ENCODE measurements at regions not wholly inside any gene's neighbourhood (a gene's known extent, or its start where the extent isn't known, plus 50 kb on each side); places are given as distances from the start of the nearest gene placed in this dataset.

GRCh38 chr5:143682929-143683386 lies 129.0 kb upstream of the HMHB1 start:
- Mint-ChIP-seq H3K4me1 (ENCODE audit: low read depth) (peaks cover 15% of the 10 kb centered on the region), H3K27ac (no peak overlapping the region), H3K4me3 (no peak overlapping the region), H3K9me3 (no peaks in the 10 kb centered on the region), H3K36me3 (ENCODE audit: low read depth) (no peaks in the 10 kb centered on the region), H3K27me3 (ENCODE audit: insufficient read depth) (no peaks in the 10 kb centered on the region)
- TF ChIP-seq CTCF (IDR thresholded peaks at IDR 0.05), result no peak
- DNase-seq, result no peak

- H3K27ac Mint-ChIP-seq, result no peak overlapping the region
- no peak for DNase-seq
- no peak for TF ChIP-seq CTCF (IDR thresholded peaks at IDR 0.05)
- H3K27me3 Mint-ChIP-seq (ENCODE audit: insufficient read depth), result no peaks in the 10 kb centered on the region
- peaks cover 15% of the 10 kb centered on the region for H3K4me1 Mint-ChIP-seq (ENCODE audit: low read depth)
- H3K9me3 Mint-ChIP-seq, result no peaks in the 10 kb centered on the region
- no peaks in the 10 kb centered on the region for H3K36me3 Mint-ChIP-seq (ENCODE audit: low read depth)
- H3K4me3 Mint-ChIP-seq, result no peak overlapping the region
These were observed 129.6 kb upstream of the HMHB1 start for GRCh38 chr5:143682246-143682905.

GRCh38 chr5:143680672-143681259 lies 131.2 kb upstream of the HMHB1 start:
- Mint-ChIP-seq H3K4me3 (no peak overlapping the region), H3K36me3 (ENCODE audit: low read depth) (no peaks in the 10 kb centered on the region), H3K9me3 (no peaks in the 10 kb centered on the region), H3K4me1 (ENCODE audit: low read depth) (peaks cover 15% of the 10 kb centered on the region), H3K27me3 (ENCODE audit: insufficient read depth) (no peaks in the 10 kb centered on the region), H3K27ac (no peak overlapping the region)
- no peak for TF ChIP-seq CTCF (IDR thresholded peaks at IDR 0.05)
- DNase-seq, result no peak

- no peaks in the 10 kb centered on the region for H3K9me3 Mint-ChIP-seq
- H3K27me3 Mint-ChIP-seq (ENCODE audit: insufficient read depth), result no peaks in the 10 kb centered on the region
- no peaks in the 10 kb centered on the region for H3K36me3 Mint-ChIP-seq (ENCODE audit: low read depth)
- peak; percentile 72 for DNase-seq
- H3K4me3 Mint-ChIP-seq, result no peak overlapping the region
- TF ChIP-seq CTCF (IDR thresholded peaks at IDR 0.05), result no peak
- H3K27ac Mint-ChIP-seq, result no peak overlapping the region
- peaks cover 16% of the 10 kb centered on the region for H3K4me1 Mint-ChIP-seq (ENCODE audit: low read depth)
These were observed 132.2 kb upstream of the HMHB1 start for GRCh38 chr5:143679777-143680176.

- TF ChIP-seq CTCF (IDR thresholded peaks at IDR 0.05), result no peak
- no peaks in the 10 kb centered on the region for H3K36me3 Mint-ChIP-seq (ENCODE audit: low read depth)
- H3K4me3 Mint-ChIP-seq, result no peak overlapping the region
- H3K27me3 Mint-ChIP-seq (ENCODE audit: insufficient read depth), result no peaks in the 10 kb centered on the region
- H3K27ac Mint-ChIP-seq, result no peak overlapping the region
- DNase-seq, result no peak
- peaks cover 27% of the 10 kb centered on the region for H3K4me1 Mint-ChIP-seq (ENCODE audit: low read depth)
- no peaks in the 10 kb centered on the region for H3K9me3 Mint-ChIP-seq
These were observed 133.6 kb upstream of the HMHB1 start for GRCh38 chr5:143678148-143678905.
